Suprapubic skin (tissue), 3 donors: ENCODE measurements at regions not wholly inside any gene's neighbourhood (a gene's known extent, or its start where the extent isn't known, plus 50 kb on each side); places are given as distances from the start of the nearest gene placed in this dataset.

Experiments used
- EP300 ChIP-seq: sonication (generic); formaldehyde crosslinking; IDR thresholded peaks from one replicate; pipeline ENCODE4 v1.6.1; 2017; ENCODE audit warnings: antibody characterized with exemption
- POLR2A ChIP-seq, 2 donors: fragments of 450-650 bp; IDR thresholded peaks; one replicate each; pipeline ENCODE4 v1.6.1; 2017; ENCODE audit warnings: antibody characterized with exemption in 2 of 2, mild to moderate bottlenecking in 2 of 2, moderate library complexity in 2 of 2
- TF ChIP-seq, protein P1 (sequence below), 2 donors: fragments of 200-600 bp in 1 of 2; fragments of 450-650 bp in 1 of 2; sonication (generic) in 1 of 2; IDR thresholded peaks; one replicate each; pipeline ENCODE4 v1.5.1; 2016 to 2019; ENCODE audit warnings: antibody characterized with exemption in 2 of 2, mild to moderate bottlenecking in 1 of 2, moderate library complexity in 1 of 2

DNA sequence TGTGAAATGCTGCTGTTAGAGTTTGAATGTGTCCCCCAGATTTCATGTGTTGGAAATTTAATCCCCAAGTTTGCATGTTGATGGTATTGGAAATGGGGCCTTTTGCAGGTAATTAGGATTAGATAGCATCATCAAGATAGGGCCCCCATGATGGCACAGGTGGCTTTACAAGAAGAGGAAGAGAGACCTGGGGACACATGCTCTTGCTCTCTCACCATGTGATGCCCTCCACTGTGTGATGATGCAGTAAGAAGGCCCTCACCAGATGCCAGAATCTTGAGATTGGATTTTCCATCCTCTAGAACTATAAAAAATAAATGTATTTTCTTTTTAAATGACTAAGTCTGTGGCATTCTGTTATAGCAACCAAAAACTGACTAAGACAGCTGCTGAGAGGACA is 57.0 kb upstream of the NEK7 start:
- TF ChIP-seq, protein P1, sequence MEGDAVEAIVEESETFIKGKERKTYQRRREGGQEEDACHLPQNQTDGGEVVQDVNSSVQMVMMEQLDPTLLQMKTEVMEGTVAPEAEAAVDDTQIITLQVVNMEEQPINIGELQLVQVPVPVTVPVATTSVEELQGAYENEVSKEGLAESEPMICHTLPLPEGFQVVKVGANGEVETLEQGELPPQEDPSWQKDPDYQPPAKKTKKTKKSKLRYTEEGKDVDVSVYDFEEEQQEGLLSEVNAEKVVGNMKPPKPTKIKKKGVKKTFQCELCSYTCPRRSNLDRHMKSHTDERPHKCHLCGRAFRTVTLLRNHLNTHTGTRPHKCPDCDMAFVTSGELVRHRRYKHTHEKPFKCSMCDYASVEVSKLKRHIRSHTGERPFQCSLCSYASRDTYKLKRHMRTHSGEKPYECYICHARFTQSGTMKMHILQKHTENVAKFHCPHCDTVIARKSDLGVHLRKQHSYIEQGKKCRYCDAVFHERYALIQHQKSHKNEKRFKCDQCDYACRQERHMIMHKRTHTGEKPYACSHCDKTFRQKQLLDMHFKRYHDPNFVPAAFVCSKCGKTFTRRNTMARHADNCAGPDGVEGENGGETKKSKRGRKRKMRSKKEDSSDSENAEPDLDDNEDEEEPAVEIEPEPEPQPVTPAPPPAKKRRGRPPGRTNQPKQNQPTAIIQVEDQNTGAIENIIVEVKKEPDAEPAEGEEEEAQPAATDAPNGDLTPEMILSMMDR (IDR thresholded peaks at IDR 0.05), result no peak
- TF ChIP-seq POLR2A (IDR thresholded peaks at IDR 0.05) (no peak), EP300 (no peak)
